ENCODE measurements at regions not wholly inside any gene's neighbourhood (a gene's known extent, or its start where the extent isn't known, plus 50 kb on each side); places are given as distances from the start of the nearest gene placed in this dataset.
A peak's percentile ranks its signal among the peaks of the same experiment; 100 is the strongest.

DNA sequence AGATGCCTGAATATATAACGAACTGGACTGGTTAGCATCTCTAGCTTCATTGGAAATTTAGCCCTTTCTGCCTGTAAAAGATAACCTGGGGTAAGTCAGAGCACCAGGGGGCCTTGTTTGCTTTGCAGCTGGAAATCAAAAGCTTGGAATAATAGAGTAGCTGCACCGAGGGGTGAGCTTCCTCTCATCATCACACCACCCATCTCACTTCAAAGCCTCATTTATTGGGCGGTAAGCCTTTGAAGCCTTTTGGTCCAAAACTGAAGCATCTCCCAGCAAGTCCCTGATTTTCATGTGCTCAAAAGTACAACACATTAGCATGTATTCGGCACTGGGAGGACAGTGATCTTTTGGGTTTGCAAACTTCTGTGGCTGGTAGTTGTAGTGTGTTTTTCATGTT lies 405.1 kb downstream of the FOXO1 start:
- no peak for DNase-seq
- intact Hi-C loops (cut with DNase I), result no loop called here
- no peak for ATAC-seq (ENCODE audit: poor library complexity)

DNA sequence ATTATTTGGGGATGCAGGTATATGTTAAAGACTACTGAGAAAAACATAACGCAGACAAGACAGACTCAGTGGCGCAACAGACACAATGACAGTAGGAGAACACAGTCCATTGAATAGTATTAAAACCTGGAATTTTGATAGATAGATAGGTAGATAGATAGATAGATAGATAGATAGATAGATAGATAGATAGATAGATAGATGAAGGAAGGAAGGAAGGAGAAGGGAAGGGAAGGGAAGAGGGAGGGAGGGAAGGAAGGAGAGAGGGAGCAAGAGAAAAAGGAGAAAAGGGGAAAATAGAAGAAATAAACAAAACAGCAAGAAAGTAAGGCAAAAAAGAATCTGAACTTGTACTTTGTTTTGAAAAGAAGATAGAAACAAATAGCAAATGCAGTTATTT lies 404.5 kb downstream of the FOXO1 start:
- DNase-seq (no peak), ATAC-seq (ENCODE audit: poor library complexity) (no peak)
- intact Hi-C loops (cut with DNase I), result no loop called here

DNA sequence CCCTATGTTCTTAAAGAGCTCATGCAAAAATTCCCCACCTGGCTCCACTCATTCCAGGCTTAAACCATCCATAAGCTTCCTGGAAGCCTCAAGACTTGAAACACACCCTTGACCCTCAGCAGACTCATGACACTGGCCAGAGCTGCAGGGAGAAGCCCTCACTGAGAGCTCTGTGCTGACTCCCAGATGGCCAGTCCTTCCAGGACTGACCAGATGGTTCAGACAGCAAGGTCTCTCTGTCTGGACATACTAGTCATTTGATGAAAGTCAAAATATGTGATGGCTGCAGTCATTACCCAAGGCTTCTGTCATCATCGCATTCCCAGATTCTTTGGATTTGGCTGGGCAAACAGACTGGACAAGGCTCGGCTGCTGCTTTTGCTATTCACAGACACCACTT lies 397.4 kb downstream of the FOXO1 start:
- ATAC-seq (ENCODE audit: poor library complexity), result peak; percentile 35
- intact Hi-C loops (cut with DNase I), result no loop called here
- no peak for DNase-seq

GRCh38 chr13:40270726-40271125 lies 395.7 kb downstream of the FOXO1 start:
- DNase-seq (no peak), ATAC-seq (ENCODE audit: poor library complexity) (no peak)
- intact Hi-C loops (cut with DNase I), result no loop called here

- DNase-seq (peak; percentile 57), ATAC-seq (ENCODE audit: poor library complexity) (peak; percentile 63)
- intact Hi-C loops (cut with DNase I), result no loop called here
These were observed 395.1 kb downstream of the FOXO1 start for GRCh38 chr13:40271271-40271885.

GRCh38 chr13:40271931-40272775 lies 394.3 kb downstream of the FOXO1 start:
- ATAC-seq (ENCODE audit: poor library complexity), result peak; percentile 80
- intact Hi-C loops (cut with DNase I), result no loop called here
- DNase-seq, result peak; percentile 76

- DNase-seq, result no peak
- intact Hi-C loops (cut with DNase I), result no loop called here
- ATAC-seq (ENCODE audit: poor library complexity), result no peak
These were observed 393.7 kb downstream of the FOXO1 start for GRCh38 chr13:40272776-40273139.

DNA sequence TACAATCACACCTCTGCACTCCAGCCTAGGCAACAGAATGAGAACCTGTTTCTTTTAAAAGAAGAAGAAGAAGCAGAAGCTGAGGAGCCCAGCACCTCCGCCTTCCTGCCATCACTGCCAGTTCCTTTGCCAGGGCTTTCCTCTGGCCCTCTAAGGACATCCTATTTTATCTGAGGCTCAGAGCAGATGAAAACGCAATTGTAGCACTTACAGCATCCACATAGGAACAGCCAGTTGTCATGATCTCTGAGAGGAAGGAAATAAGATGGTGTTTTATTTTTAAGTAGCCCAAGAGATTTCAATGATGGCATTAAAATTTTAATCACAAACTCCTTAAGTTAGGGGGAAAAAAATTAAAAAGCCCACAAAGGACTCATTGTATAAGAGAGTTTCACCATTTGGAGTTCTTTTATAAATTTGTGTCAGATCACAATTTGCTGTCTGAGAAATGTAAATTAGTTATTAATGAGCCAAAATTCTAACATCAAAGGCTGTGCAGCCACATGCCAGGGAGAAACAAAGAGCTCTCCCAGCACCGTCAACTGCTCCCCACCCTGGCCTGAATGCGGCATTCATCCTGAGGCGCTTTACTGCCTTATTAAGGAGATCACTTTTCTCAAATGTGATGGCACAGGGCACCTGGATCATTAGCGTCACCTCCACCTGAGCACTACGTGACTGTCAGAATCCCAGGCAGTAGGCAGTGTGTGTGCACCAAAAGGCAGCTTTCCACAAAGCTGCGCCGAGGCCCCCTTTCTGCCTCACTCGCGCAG lies 393.0 kb downstream of the FOXO1 start:
- ATAC-seq (ENCODE audit: poor library complexity), result no peak

DNA sequence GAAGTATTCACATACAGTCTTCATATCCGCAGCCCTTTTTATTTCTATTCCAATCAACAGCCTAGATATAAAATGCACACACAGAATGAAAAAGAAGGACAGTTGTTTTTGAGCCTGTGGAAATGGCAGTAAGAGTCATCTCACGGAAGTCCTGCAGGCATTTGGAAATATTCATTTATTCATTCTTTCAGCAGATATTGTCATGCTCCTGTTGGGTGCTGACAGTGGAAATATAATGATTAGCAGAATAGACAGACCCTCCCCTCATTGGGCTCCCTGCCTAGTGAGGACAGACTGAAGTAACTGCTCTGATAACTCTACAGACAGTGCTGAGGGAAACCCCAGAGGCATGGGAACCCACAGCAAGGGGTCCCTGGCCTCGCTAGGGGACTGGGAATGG lies 392.3 kb downstream of the FOXO1 start:
- DNase-seq (no peak), ATAC-seq (ENCODE audit: poor library complexity) (no peak)
- intact Hi-C loops (cut with DNase I), result no loop called here

More for the DNA sequence above, 393.0 kb downstream of the FOXO1 start:
- no peak for DNase-seq
- intact Hi-C loops (cut with DNase I), result no loop called here

GRCh38 chr13:40275155-40275554 lies 391.3 kb downstream of the FOXO1 start:
- intact Hi-C loops (cut with DNase I), result no loop called here
- DNase-seq (no peak), ATAC-seq (ENCODE audit: poor library complexity) (no peak)

- intact Hi-C loops (cut with DNase I), result no loop called here
- no peak for ATAC-seq (ENCODE audit: poor library complexity)
- no peak for DNase-seq
These were observed 390.8 kb downstream of the FOXO1 start for GRCh38 chr13:40275636-40276035.

DNA sequence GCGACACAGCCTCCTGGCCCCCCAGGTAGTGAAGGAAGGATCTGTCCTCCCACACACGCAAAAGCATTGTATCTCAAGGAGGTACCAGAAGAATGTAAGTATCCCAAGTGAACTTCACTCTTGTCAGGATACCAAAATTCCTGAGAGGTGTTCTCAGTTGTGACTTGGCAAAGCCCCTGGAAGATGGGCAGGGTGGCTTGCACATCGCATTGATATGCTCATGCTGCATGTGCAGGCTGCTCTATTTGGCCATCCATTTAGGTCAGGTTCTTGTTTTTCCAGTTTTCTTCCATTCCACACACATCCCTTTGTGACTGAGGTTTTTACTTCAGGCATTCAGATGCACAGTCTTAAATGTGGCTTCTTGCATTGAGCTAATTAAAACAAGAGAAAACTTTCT lies 382.8 kb downstream of the FOXO1 start:
- intact Hi-C loops (cut with DNase I), result no loop called here
- no peak for DNase-seq
- ATAC-seq (ENCODE audit: poor library complexity), result no peak

GRCh38 chr13:40285634-40286033 lies 380.8 kb downstream of the FOXO1 start:
- intact Hi-C loops (cut with DNase I), result no loop called here
- ATAC-seq (ENCODE audit: poor library complexity) (no peak), DNase-seq (no peak)

- intact Hi-C loops (cut with DNase I), result no loop called here
- no peak for DNase-seq
- no peak for ATAC-seq (ENCODE audit: poor library complexity)
These were observed 379.0 kb downstream of the FOXO1 start for GRCh38 chr13:40287428-40287827.

DNA sequence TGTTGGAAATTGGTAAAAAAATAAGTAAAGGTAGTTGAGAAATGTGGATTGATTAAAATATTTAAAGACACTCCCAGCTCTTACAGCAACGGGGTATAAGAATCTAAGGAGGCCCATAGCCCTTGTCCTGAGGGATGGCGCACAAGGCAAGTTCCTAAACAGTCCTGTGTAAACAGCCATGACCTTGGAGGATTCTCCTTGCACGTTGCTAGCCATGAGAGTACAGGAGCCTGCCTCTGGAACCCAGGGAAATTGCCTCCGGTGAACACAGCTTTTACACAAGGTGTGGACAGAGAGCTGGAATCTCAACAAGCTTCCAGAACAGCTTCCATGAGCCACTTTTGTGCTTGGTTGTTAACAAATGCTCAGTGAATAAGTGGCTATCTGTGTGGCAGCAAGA lies 378.2 kb downstream of the FOXO1 start:
- intact Hi-C loops (cut with DNase I), result no loop called here
- ATAC-seq (ENCODE audit: poor library complexity), result peak; percentile 57
- no peak for DNase-seq

DNA sequence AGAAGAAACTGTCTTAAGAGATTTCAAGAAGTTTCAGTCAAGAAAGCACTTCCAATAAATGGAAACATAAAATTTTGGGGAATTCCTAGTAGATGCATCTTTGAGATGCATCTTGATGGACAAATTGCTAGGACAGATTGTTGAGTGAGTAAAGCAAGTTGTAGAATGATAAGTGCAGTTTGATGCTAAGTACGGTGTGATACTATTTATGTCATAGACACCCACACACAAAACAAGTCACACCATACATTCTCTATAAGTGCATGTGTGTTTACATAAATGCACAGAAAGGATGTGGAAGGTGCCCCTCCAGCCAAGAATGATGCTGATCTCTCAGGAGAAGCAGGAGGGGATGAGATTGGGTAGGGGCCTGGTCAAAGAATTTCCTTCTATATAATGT lies 375.7 kb downstream of the FOXO1 start:
- intact Hi-C loops (cut with DNase I), result loop anchor here (10.0 kb wide), 1 partner anchor 116 kb away; no protein-coding TSS in a partner anchor
- DNase-seq (no peak), ATAC-seq (ENCODE audit: poor library complexity) (no peak)

DNA sequence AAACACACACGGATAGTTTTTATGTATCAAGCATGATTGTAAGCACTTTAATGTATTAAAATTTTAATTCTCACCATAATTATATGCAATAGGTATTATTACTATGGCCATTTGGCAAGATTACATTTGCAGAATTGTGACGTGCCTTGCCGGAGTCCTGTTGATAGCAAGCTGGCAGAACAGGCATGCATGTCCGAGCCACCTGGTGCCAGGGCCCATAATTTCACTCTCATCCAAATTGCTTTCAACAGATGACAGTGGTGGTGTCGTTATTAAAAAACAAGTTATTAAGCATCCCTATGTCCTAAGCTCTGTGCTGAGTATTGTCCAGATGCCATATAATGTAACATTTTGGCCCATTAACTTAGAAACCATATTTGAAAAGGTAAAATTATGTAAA lies 374.3 kb downstream of the FOXO1 start:
- peak; percentile 92 for ATAC-seq (ENCODE audit: poor library complexity)
- DNase-seq, result peak; percentile 59
- intact Hi-C loops (cut with DNase I), result loop anchor here (10.0 kb wide), 1 partner anchor 117 kb away; no protein-coding TSS in a partner anchor

DNA sequence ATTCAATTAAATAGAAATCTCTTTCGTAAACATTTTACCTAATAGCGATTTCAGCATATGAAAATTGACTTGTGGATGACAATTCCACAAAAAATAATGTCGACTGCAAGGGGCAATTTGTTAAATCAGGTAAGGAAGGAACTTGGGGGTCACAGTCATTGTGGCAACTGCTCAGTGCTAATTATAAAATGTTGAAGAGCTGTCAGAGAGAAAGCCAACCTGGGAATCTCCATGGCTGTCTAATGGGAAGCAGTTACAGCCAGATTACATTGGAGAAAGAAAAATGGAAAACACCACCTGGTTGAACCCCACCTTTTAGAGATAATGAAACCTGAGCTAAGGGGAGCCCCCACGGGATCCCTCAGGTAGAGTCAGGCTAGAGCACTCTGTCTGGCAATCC lies 373.9 kb downstream of the FOXO1 start:
- intact Hi-C loops (cut with DNase I), result loop anchor here (10.0 kb wide), 1 partner anchor 118 kb away; no protein-coding TSS in a partner anchor

DNA sequence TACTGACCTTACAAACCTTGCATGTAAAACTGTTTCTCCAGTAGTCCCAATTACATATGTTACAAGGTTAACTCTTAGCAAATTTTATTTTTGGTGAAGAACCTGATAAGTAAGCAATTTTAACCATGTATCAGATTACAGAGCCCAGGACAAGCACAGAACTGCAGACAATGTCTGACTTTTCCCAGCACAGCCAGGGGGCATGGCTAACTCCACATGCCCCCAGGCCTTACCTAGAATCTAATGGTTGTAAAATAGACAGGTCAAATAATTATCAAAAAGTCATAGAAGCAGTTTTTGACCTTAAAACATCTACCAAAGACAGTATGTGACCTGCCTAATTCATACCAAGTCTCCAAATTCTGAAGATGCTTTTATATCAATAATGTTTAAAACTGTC lies 364.1 kb downstream of the FOXO1 start:
- DNase-seq, result no peak
- intact Hi-C loops (cut with DNase I), result no loop called here
- no peak for ATAC-seq (ENCODE audit: poor library complexity)

More for the DNA sequence above, 373.9 kb downstream of the FOXO1 start:
- no peak for DNase-seq
- ATAC-seq (ENCODE audit: poor library complexity), result peak; percentile 27

DNA sequence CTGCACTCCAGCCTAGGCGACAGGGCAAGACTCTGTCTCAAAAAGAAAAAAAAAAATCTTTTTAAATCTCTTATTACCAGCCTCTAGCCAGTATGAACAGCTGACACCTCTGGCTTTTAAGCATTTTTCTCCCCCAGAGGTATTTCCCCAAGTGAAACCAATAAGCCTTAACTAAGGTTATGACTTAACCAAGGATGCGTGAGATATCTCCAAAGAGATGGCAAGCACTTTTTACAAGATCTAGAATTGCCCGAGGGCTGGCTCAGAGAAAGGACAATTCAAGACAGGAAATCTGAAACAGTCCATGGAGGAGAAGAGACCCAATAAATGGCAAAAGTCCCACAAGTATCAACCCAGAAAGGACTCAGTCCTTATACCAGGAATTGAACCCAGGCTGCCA lies 362.1 kb downstream of the FOXO1 start:
- intact Hi-C loops (cut with DNase I), result no loop called here
- DNase-seq (no peak), ATAC-seq (ENCODE audit: poor library complexity) (no peak)

Data from Right ventricle myocardium superior (tissue), 1 donor.